Neural progenitor cell (in vitro differentiated cells): ENCODE measurements at regions not wholly inside any gene's neighbourhood (a gene's known extent, or its start where the extent isn't known, plus 50 kb on each side); places are given as distances from the start of the nearest gene placed in this dataset.

Experiments
- EZH2 ChIP-seq: fragments of 200-600 bp; sonication (generic); IDR thresholded peaks from 2 replicates; pipeline ENCODE4 v1.6.1; 2017; ENCODE audit warnings: antibody characterized with exemption, mild to moderate bottlenecking, moderate library complexity
- EZH2phosphoT487 ChIP-seq: fragments of 200-600 bp; sonication (generic); IDR thresholded peaks from 2 replicates; pipeline ENCODE4 v1.6.1; 2017; ENCODE audit warnings: antibody characterized with exemption

DNA sequence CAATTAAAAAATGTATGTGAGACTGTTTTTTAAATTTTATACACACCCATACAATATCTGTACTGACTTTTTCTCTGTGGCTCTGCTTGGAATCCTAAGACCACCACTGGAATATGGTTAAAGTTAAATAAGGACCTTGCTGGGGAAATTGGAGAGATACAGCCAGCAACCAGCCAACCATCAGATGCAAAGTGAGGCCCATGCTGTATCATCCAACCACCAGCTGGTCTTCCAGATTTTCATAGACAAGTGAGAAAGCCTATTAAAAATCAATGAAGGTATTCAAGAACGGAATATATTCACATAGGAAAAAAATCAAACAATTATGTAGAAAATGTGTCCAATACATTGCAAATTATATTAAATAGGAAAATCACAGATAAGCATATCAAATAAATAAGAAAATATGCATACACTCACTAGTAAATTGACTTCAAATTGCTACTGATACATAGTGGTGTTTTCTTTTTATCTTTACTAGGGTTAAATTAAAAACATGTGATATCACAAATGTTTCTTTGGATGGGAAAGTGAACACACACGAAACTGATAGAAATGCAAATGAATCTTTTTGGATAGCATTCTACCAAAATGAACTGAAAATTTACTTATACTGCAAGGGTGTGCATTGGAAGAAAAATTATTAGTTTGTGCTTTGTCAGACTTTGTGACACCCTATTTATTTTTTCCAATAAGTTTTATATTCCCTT lies 1486.3 kb downstream of the BRINP3 start:
- TF ChIP-seq EZH2 (no peak), EZH2phosphoT487 (no peak)
